ENCODE measurements at regions not wholly inside any gene's neighbourhood (a gene's known extent, or its start where the extent isn't known, plus 50 kb on each side); places are given as distances from the start of the nearest gene placed in this dataset.

DNA sequence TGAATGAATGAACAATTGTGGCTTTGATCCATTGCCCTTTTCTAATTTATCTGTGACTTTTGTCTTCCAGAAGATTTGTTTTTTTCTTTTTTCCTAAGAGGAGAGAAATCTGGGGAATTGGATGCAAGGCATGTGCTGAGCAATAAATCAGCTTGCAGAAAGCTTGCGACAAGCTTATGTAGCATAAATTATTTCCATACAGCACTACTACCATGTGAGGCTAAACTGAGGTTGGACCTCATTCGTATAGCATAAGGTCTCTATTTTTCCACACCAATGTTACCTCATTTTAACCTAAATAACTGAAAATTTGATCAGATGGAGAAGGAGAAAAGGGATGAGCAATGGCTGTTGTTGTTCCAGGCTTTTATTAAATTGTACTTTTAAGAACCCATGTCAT is 455.6 kb downstream of the TUSC7 start:
- Histone ChIP-seq H3K9me3 (ENCODE audit: control insufficient read depth, low read depth, low read length) (no peaks in the 10 kb centered on the region), H3K27me3 (ENCODE audit: control insufficient read depth, insufficient read depth, low read length) (no peaks in the 10 kb centered on the region), H3K9ac (ENCODE audit: low read length) (no peak overlapping the region), H3K36me3 (ENCODE audit: control insufficient read depth, low read depth, low read length) (no peaks in the 10 kb centered on the region), H3K4me3 (ENCODE audit: low read length) (no peak overlapping the region), H3K4me1 (ENCODE audit: control insufficient read depth, low read depth, low read length) (peaks cover 4% of the 10 kb centered on the region), H3K27ac (ENCODE audit: low read length) (no peak overlapping the region)

DNA sequence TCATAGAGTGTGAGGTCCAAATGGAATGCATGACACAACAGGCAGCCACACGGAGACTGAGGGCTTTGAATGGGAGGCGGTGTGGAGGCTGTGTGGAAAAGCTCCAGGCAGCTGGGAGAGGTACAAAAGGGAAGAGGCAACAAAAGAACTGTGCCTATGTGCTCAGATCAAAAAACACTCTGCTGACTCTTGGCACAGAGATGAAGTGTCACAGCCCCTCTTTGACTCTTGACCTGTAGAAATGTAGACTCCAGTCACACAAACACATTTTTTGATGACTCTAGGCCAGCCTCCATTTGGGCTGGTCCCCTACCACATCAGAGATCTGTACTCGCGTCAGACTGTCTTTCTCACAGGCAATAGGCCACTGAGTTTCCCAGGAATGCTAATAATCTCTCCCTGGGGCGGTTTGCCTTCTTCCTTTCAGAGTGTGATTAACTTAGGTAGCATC is 456.0 kb downstream of the TUSC7 start:
- Histone ChIP-seq H3K9ac (ENCODE audit: low read length) (no peak overlapping the region), H3K27me3 (ENCODE audit: control insufficient read depth, insufficient read depth, low read length) (no peaks in the 10 kb centered on the region), H3K4me3 (ENCODE audit: low read length) (no peak overlapping the region), H3K9me3 (ENCODE audit: control insufficient read depth, low read depth, low read length) (no peaks in the 10 kb centered on the region), H3K4me1 (ENCODE audit: control insufficient read depth, low read depth, low read length) (peaks cover 4% of the 10 kb centered on the region), H3K36me3 (ENCODE audit: control insufficient read depth, low read depth, low read length) (no peaks in the 10 kb centered on the region), H3K27ac (ENCODE audit: low read length) (no peak overlapping the region)

DNA sequence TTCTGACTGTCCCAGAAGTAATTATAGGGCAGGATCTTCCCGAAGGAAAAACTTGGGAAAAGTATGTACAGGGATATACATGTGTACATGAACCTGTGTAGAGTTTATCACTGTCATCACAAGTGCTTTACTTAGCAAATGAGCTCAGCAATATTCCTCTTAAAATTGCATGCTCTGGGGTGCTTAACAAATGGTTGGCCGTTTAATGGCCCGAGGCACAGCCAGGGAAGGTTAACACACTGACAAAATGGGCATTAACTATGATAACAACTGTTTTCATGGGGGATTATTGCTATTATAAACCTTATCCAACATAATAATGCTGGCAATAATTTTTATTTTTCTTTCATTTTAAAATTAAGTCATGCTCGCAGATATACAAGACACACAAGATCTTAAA is 459.3 kb downstream of the TUSC7 start:
- Histone ChIP-seq H3K27me3 (ENCODE audit: control insufficient read depth, insufficient read depth, low read length) (no peaks in the 10 kb centered on the region), H3K9me3 (ENCODE audit: control insufficient read depth, low read depth, low read length) (no peaks in the 10 kb centered on the region), H3K36me3 (ENCODE audit: control insufficient read depth, low read depth, low read length) (no peaks in the 10 kb centered on the region), H3K27ac (ENCODE audit: low read length) (no peak overlapping the region), H3K9ac (ENCODE audit: low read length) (no peak overlapping the region), H3K4me3 (ENCODE audit: low read length) (no peak overlapping the region), H3K4me1 (ENCODE audit: control insufficient read depth, low read depth, low read length) (peaks cover 4% of the 10 kb centered on the region)

GRCh38 chr3:117170094-117170493 is 460.5 kb downstream of the TUSC7 start:
- Histone ChIP-seq H3K27me3 (ENCODE audit: control insufficient read depth, insufficient read depth, low read length) (no peaks in the 10 kb centered on the region), H3K4me1 (ENCODE audit: control insufficient read depth, low read depth, low read length) (peaks cover 4% of the 10 kb centered on the region), H3K4me3 (ENCODE audit: low read length) (no peak overlapping the region), H3K9me3 (ENCODE audit: control insufficient read depth, low read depth, low read length) (no peaks in the 10 kb centered on the region), H3K36me3 (ENCODE audit: control insufficient read depth, low read depth, low read length) (no peaks in the 10 kb centered on the region), H3K9ac (ENCODE audit: low read length) (no peak overlapping the region), H3K27ac (ENCODE audit: low read length) (no peak overlapping the region)

- no peaks in the 10 kb centered on the region for H3K27me3 ChIP-seq (ENCODE audit: control insufficient read depth, insufficient read depth, low read length)
- no peak overlapping the region for H3K27ac ChIP-seq (ENCODE audit: low read length)
- H3K4me3 ChIP-seq (ENCODE audit: low read length) = no peak overlapping the region
- H3K4me1 ChIP-seq (ENCODE audit: control insufficient read depth, low read depth, low read length) = no peaks in the 10 kb centered on the region
- no peaks in the 10 kb centered on the region for H3K36me3 ChIP-seq (ENCODE audit: control insufficient read depth, low read depth, low read length)
- no peaks in the 10 kb centered on the region for H3K9me3 ChIP-seq (ENCODE audit: control insufficient read depth, low read depth, low read length)
- no peak overlapping the region for H3K9ac ChIP-seq (ENCODE audit: low read length)
Observed at GRCh38 chr3:117171124-117171523, 461.5 kb downstream of the TUSC7 start.

GRCh38 chr3:117172426-117172825 is 462.8 kb downstream of the TUSC7 start:
- Histone ChIP-seq H3K9me3 (ENCODE audit: control insufficient read depth, low read depth, low read length) (no peaks in the 10 kb centered on the region), H3K27ac (ENCODE audit: low read length) (no peak overlapping the region), H3K4me1 (ENCODE audit: control insufficient read depth, low read depth, low read length) (no peaks in the 10 kb centered on the region), H3K36me3 (ENCODE audit: control insufficient read depth, low read depth, low read length) (no peaks in the 10 kb centered on the region), H3K4me3 (ENCODE audit: low read length) (no peak overlapping the region), H3K27me3 (ENCODE audit: control insufficient read depth, insufficient read depth, low read length) (no peaks in the 10 kb centered on the region), H3K9ac (ENCODE audit: low read length) (no peak overlapping the region)

DNA sequence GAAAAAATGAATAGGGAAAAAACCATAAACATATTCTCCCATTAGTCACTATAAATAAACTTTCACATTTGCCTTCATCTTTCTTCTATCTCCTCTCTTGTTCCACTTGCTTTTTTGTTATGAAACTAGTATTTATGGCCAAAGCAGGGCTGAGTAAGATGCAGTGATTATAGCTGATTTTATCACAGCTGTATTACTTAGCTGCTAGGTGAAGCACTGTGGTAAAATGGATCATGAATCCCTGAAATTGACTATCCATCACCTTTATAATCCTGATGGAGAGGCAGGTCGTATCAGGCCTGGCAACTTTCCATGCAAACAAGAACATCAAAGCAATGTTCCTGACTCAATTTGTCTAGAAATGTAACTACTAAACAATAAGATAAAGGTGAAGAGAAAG is 471.6 kb downstream of the TUSC7 start:
- no peak overlapping the region for H3K9ac ChIP-seq (ENCODE audit: low read length)
- H3K4me3 ChIP-seq (ENCODE audit: low read length) = no peak overlapping the region
- H3K9me3 ChIP-seq (ENCODE audit: control insufficient read depth, low read depth, low read length) = no peaks in the 10 kb centered on the region
- no peaks in the 10 kb centered on the region for H3K27me3 ChIP-seq (ENCODE audit: control insufficient read depth, insufficient read depth, low read length)
- no peak overlapping the region for H3K27ac ChIP-seq (ENCODE audit: low read length)
- H3K36me3 ChIP-seq (ENCODE audit: control insufficient read depth, low read depth, low read length) = no peaks in the 10 kb centered on the region
- no peaks in the 10 kb centered on the region for H3K4me1 ChIP-seq (ENCODE audit: control insufficient read depth, low read depth, low read length)

GRCh38 chr3:117184574-117184973 is 475.0 kb downstream of the TUSC7 start:
- H3K4me3 ChIP-seq (ENCODE audit: low read length) = no peak overlapping the region
- no peak overlapping the region for H3K9ac ChIP-seq (ENCODE audit: low read length)
- H3K36me3 ChIP-seq (ENCODE audit: control insufficient read depth, low read depth, low read length) = no peaks in the 10 kb centered on the region
- no peaks in the 10 kb centered on the region for H3K4me1 ChIP-seq (ENCODE audit: control insufficient read depth, low read depth, low read length)
- H3K27me3 ChIP-seq (ENCODE audit: control insufficient read depth, insufficient read depth, low read length) = no peaks in the 10 kb centered on the region
- no peaks in the 10 kb centered on the region for H3K9me3 ChIP-seq (ENCODE audit: control insufficient read depth, low read depth, low read length)
- no peak overlapping the region for H3K27ac ChIP-seq (ENCODE audit: low read length)

DNA sequence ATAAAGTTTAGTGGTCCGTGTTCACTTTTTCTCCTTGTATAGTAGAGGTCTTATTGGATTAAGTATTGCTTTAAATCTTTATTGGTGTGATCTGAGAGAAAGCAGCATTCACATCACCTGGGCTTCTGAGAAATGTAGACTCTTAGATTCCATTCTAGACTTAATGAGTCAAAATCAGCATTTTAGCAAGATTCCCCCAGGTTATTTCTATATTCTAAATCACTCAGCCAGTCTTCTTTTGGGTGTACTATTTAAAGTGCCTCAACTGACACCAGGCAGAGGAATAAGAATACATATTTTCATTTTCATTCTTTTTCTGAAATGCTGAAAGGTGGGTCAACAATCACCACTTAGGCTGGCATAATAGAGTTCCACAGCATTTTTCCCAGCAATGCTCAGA is 481.7 kb downstream of the TUSC7 start:
- Histone ChIP-seq H3K9me3 (ENCODE audit: control insufficient read depth, low read depth, low read length) (no peaks in the 10 kb centered on the region), H3K4me1 (ENCODE audit: control insufficient read depth, low read depth, low read length) (no peaks in the 10 kb centered on the region), H3K9ac (ENCODE audit: low read length) (no peak overlapping the region), H3K36me3 (ENCODE audit: control insufficient read depth, low read depth, low read length) (no peaks in the 10 kb centered on the region), H3K27me3 (ENCODE audit: control insufficient read depth, insufficient read depth, low read length) (no peaks in the 10 kb centered on the region), H3K4me3 (ENCODE audit: low read length) (no peak overlapping the region), H3K27ac (ENCODE audit: low read length) (no peak overlapping the region)

- H3K27ac ChIP-seq (ENCODE audit: low read length) = no peak overlapping the region
- no peaks in the 10 kb centered on the region for H3K4me1 ChIP-seq (ENCODE audit: control insufficient read depth, low read depth, low read length)
- H3K27me3 ChIP-seq (ENCODE audit: control insufficient read depth, insufficient read depth, low read length) = no peaks in the 10 kb centered on the region
- H3K36me3 ChIP-seq (ENCODE audit: control insufficient read depth, low read depth, low read length) = no peaks in the 10 kb centered on the region
- no peak overlapping the region for H3K9ac ChIP-seq (ENCODE audit: low read length)
- no peaks in the 10 kb centered on the region for H3K9me3 ChIP-seq (ENCODE audit: control insufficient read depth, low read depth, low read length)
- H3K4me3 ChIP-seq (ENCODE audit: low read length) = no peak overlapping the region
Observed at GRCh38 chr3:117192888-117193287, 483.3 kb downstream of the TUSC7 start.

GRCh38 chr3:117193390-117193789 is 483.8 kb downstream of the TUSC7 start:
- Histone ChIP-seq H3K36me3 (ENCODE audit: control insufficient read depth, low read depth, low read length) (no peaks in the 10 kb centered on the region), H3K9ac (ENCODE audit: low read length) (no peak overlapping the region), H3K4me3 (ENCODE audit: low read length) (no peak overlapping the region), H3K27ac (ENCODE audit: low read length) (no peak overlapping the region), H3K9me3 (ENCODE audit: control insufficient read depth, low read depth, low read length) (no peaks in the 10 kb centered on the region), H3K4me1 (ENCODE audit: control insufficient read depth, low read depth, low read length) (no peaks in the 10 kb centered on the region), H3K27me3 (ENCODE audit: control insufficient read depth, insufficient read depth, low read length) (no peaks in the 10 kb centered on the region)

DNA sequence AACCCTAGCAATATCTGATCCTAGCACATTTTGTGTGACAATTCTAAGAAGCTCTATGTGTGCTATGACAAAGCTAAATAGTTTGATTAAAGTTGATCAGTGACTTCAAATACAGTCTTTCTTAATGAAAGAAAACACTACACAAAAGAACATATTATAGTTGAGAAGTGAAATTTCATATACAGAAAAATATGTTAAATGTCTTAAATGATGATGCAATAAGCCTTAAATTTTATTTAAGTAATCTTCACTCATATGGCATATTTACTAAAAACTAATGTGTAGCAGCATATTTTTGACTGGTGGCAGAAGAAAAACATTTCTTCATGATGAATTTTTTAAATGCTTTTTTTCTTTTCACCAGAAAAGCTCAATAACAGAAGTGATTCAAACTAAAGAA is 485.5 kb downstream of the TUSC7 start:
- H3K9me3 ChIP-seq (ENCODE audit: control insufficient read depth, low read depth, low read length) = no peaks in the 10 kb centered on the region
- no peak overlapping the region for H3K27ac ChIP-seq (ENCODE audit: low read length)
- H3K36me3 ChIP-seq (ENCODE audit: control insufficient read depth, low read depth, low read length) = no peaks in the 10 kb centered on the region
- H3K4me1 ChIP-seq (ENCODE audit: control insufficient read depth, low read depth, low read length) = peaks cover 2% of the 10 kb centered on the region
- no peak overlapping the region for H3K4me3 ChIP-seq (ENCODE audit: low read length)
- no peaks in the 10 kb centered on the region for H3K27me3 ChIP-seq (ENCODE audit: control insufficient read depth, insufficient read depth, low read length)
- H3K9ac ChIP-seq (ENCODE audit: low read length) = no peak overlapping the region

Data from iPS-18a (cell line).